HEK293 (cell line): ENCODE measurements at regions not wholly inside any gene's neighbourhood (a gene's known extent, or its start where the extent isn't known, plus 50 kb on each side); places are given as distances from the start of the nearest gene placed in this dataset.

Experiments used
- CTCF ChIP-seq: fragments of 450-650 bp; formaldehyde crosslinking; IDR thresholded peaks from 2 replicates; pipeline ENCODE4 v1.5.1; 2016; ENCODE audit warnings: missing biosample characterization, missing genetic modification characterization
- HOXA7 ChIP-seq: sonication (generic); formaldehyde crosslinking; IDR thresholded peaks from 2 replicates; pipeline ENCODE4 v1.8.1; 2022; ENCODE audit warnings: missing genetic modification reagents, borderline replicate concordance
- KLF16 ChIP-seq: fragments of 450-650 bp; formaldehyde crosslinking; IDR thresholded peaks from 2 replicates; pipeline ENCODE4 v1.5.1; 2017; ENCODE audit warnings: missing biosample characterization, missing genetic modification characterization
- MEIS1 ChIP-seq: sonication (generic); formaldehyde crosslinking; IDR thresholded peaks from 2 replicates; pipeline ENCODE4 v1.8.1; 2022; ENCODE audit warnings: missing genetic modification reagents, mild to moderate bottlenecking, borderline replicate concordance
- YY2 ChIP-seq: fragments of 450-650 bp; formaldehyde crosslinking; IDR thresholded peaks from 2 replicates; pipeline ENCODE4 v1.5.1; 2016; ENCODE audit warnings: missing biosample characterization, missing genetic modification characterization
- ZBTB17 ChIP-seq: fragments of 450-650 bp; formaldehyde crosslinking; IDR thresholded peaks from 2 replicates; pipeline ENCODE4 v1.5.1; 2016; ENCODE audit warnings: missing biosample characterization, missing genetic modification characterization
- ZBTB44 ChIP-seq: fragments of 450-650 bp; IDR thresholded peaks from 2 replicates; pipeline ENCODE4 v1.5.1; 2018; ENCODE audit warnings: missing biosample characterization, mild to moderate bottlenecking, missing genetic modification characterization
- ZNF175 ChIP-seq: fragments of 450-650 bp; formaldehyde crosslinking; IDR thresholded peaks from 2 replicates; pipeline ENCODE4 v1.5.1; 2016; ENCODE audit warnings: missing biosample characterization, missing genetic modification characterization
- ZNF23 ChIP-seq: fragments of 450-650 bp; formaldehyde crosslinking; IDR thresholded peaks from 2 replicates; pipeline ENCODE4 v1.5.1; 2016; ENCODE audit warnings: missing biosample characterization, missing genetic modification characterization, borderline replicate concordance
- ZNF274 ChIP-seq, 2 experiments: fragments of 200-500 bp in 1 of 2; fragments of 450-650 bp in 1 of 2; sonication (Bioruptor generic) in 1 of 2; formaldehyde crosslinking in 1 of 2; IDR thresholded peaks; 2 replicates each; pipeline versions ENCODE4 v1.5.1 to v1.6.1; 2014 to 2016; ENCODE audit warnings: borderline replicate concordance in 1 of 2, inconsistent platforms in 1 of 2, low read length in 1 of 2, missing biosample characterization in 1 of 2, missing genetic modification characterization in 1 of 2
- ZNF544 ChIP-seq: fragments of 450-650 bp; formaldehyde crosslinking; IDR thresholded peaks from 2 replicates; pipeline ENCODE4 v1.5.0; 2017; ENCODE audit warnings: missing biosample characterization, missing genetic modification characterization
- ZNF670 ChIP-seq: fragments of 450-650 bp; formaldehyde crosslinking; IDR thresholded peaks from 2 replicates; pipeline ENCODE4 v1.5.1; 2016; ENCODE audit warnings: missing biosample characterization, missing genetic modification characterization, low read depth
- ZNF747 ChIP-seq: fragments of 450-650 bp; formaldehyde crosslinking; IDR thresholded peaks from 2 replicates; pipeline ENCODE4 v1.5.1; 2016; ENCODE audit warnings: missing biosample characterization, missing genetic modification characterization

GRCh38 chr2:150369862-150370261 is 117.6 kb downstream of the RND3 start:
- no peak for TF ChIP-seq CTCF (tag by site-specific recombination)
- TF ChIP-seq ZBTB17 (tag by site-specific recombination), result no peak
- TF ChIP-seq ZNF274 (IDR thresholded peaks at IDR 0.05; ENCODE audit: low read length), result no peak
- no peak for TF ChIP-seq ZNF274 (tag by site-specific recombination; IDR thresholded peaks at IDR 0.05; ENCODE audit: borderline replicate concordance)
- no peak for TF ChIP-seq HOXA7 (CRISPR knock-in tag)
- no peak for TF ChIP-seq ZNF747 (tag by site-specific recombination)
- no peak for TF ChIP-seq YY2 (tag by site-specific recombination)
- TF ChIP-seq ZNF175 (tag by site-specific recombination), result no peak
- no peak for TF ChIP-seq ZNF23
- TF ChIP-seq ZNF670 (tag by site-specific recombination), result no peak
- no peak for TF ChIP-seq ZNF544 (tag by site-specific recombination)
- no peak for TF ChIP-seq KLF16 (tag by site-specific recombination)
- no peak for TF ChIP-seq MEIS1 (CRISPR knock-in tag)
- no peak for TF ChIP-seq ZBTB44 (tag by site-specific recombination)
